BLaER1 (cell line): ENCODE measurements at regions not wholly inside any gene's neighbourhood (a gene's known extent, or its start where the extent isn't known, plus 50 kb on each side); places are given as distances from the start of the nearest gene placed in this dataset.

Experiments used
- H3K27ac ChIP-seq: shearing (Covaris generic); formaldehyde crosslinking; 2 replicates; pipeline ENCODE4 v1.8.1; 2022
- H3K27me3 ChIP-seq: shearing (Covaris generic); formaldehyde crosslinking; 2 replicates; pipeline ENCODE4 v1.8.1; 2022
- H3K36me3 ChIP-seq: shearing (Covaris generic); formaldehyde crosslinking; 2 replicates; pipeline ENCODE4 v1.8.1; 2022
- H3K4me1 ChIP-seq: shearing (Covaris generic); formaldehyde crosslinking; 2 replicates; pipeline ENCODE4 v1.8.1; 2022
- H3K4me2 ChIP-seq: shearing (Covaris generic); formaldehyde crosslinking; 2 replicates; pipeline ENCODE4 v1.8.1; 2022
- H3K4me3 ChIP-seq: shearing (Covaris generic); formaldehyde crosslinking; 2 replicates; pipeline ENCODE4 v1.8.1; 2022
- H3K9ac ChIP-seq: shearing (Covaris generic); formaldehyde crosslinking; 2 replicates; pipeline ENCODE4 v1.8.1; 2022
- H3K9me3 ChIP-seq: shearing (Covaris generic); formaldehyde crosslinking; 2 replicates; pipeline ENCODE4 v1.8.1; 2022
- H4K20me1 ChIP-seq: shearing (Covaris generic); formaldehyde crosslinking; 2 replicates; pipeline ENCODE4 v1.8.1; 2022
- Cebpa-rat ChIP-seq: shearing (Covaris generic); IDR thresholded peaks from 2 replicates; pipeline ENCODE4 v1.8.1; 2022

GRCh38 chr22:27258616-27259172 lies 542.9 kb downstream of the MN1 start:
- H3K4me1 ChIP-seq = peaks cover 17% of the 10 kb centered on the region
- H3K9ac ChIP-seq = no peak overlapping the region
- H3K9me3 ChIP-seq = peaks cover 26% of the 10 kb centered on the region
- no peak overlapping the region for H3K4me3 ChIP-seq
- no peaks in the 10 kb centered on the region for H4K20me1 ChIP-seq
- H3K36me3 ChIP-seq = no peaks in the 10 kb centered on the region
- no peak overlapping the region for H3K27ac ChIP-seq
- no peak for TF ChIP-seq Cebpa-rat
- peak overlapping the region; percentile 59 for H3K4me2 ChIP-seq
- H3K27me3 ChIP-seq = no peaks in the 10 kb centered on the region

- H3K9ac ChIP-seq = no peak overlapping the region
- peaks cover 26% of the 10 kb centered on the region for H3K9me3 ChIP-seq
- no peak overlapping the region for H3K27ac ChIP-seq
- H3K4me3 ChIP-seq = no peak overlapping the region
- no peaks in the 10 kb centered on the region for H4K20me1 ChIP-seq
- H3K36me3 ChIP-seq = no peaks in the 10 kb centered on the region
- no peak for TF ChIP-seq Cebpa-rat
- peaks cover 19% of the 10 kb centered on the region for H3K4me1 ChIP-seq
- H3K27me3 ChIP-seq = no peaks in the 10 kb centered on the region
- H3K4me2 ChIP-seq = peak overlapping the region; percentile 59
These were observed 542.1 kb downstream of the MN1 start for GRCh38 chr22:27259433-27259832.

GRCh38 chr22:27260087-27260698 lies 541.4 kb downstream of the MN1 start:
- no peak overlapping the region for H3K4me2 ChIP-seq
- no peaks in the 10 kb centered on the region for H4K20me1 ChIP-seq
- H3K4me1 ChIP-seq = peaks cover 26% of the 10 kb centered on the region
- peaks cover 19% of the 10 kb centered on the region for H3K9me3 ChIP-seq
- no peak overlapping the region for H3K9ac ChIP-seq
- no peaks in the 10 kb centered on the region for H3K27me3 ChIP-seq
- no peaks in the 10 kb centered on the region for H3K36me3 ChIP-seq
- TF ChIP-seq Cebpa-rat = no peak
- H3K4me3 ChIP-seq = no peak overlapping the region
- H3K27ac ChIP-seq = no peak overlapping the region

DNA sequence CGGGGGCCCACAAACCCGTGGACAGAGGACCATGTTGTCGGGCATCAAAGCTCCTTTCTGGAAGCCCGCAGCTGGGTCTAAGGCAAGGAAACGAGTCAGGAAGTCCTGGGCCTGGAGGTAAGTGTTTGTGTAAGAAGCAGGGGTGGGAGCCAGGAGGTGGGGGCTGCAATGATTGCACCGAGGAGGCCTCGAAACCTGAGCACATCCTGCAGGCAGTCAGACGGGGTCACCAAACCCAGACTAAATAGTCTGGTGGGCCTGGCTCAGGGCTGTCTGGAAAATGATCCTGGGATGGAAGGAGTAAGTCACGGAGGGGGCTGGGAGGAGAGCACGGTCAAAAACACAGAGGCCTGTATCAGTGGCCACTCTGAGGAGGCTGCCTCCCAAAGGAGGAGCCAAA lies 539.2 kb downstream of the MN1 start:
- no peak overlapping the region for H3K4me2 ChIP-seq
- no peaks in the 10 kb centered on the region for H3K9me3 ChIP-seq
- no peaks in the 10 kb centered on the region for H4K20me1 ChIP-seq
- H3K27me3 ChIP-seq = no peaks in the 10 kb centered on the region
- H3K9ac ChIP-seq = no peak overlapping the region
- H3K4me1 ChIP-seq = peaks cover 43% of the 10 kb centered on the region
- no peak overlapping the region for H3K27ac ChIP-seq
- H3K36me3 ChIP-seq = no peaks in the 10 kb centered on the region
- H3K4me3 ChIP-seq = no peak overlapping the region
- TF ChIP-seq Cebpa-rat = no peak

DNA sequence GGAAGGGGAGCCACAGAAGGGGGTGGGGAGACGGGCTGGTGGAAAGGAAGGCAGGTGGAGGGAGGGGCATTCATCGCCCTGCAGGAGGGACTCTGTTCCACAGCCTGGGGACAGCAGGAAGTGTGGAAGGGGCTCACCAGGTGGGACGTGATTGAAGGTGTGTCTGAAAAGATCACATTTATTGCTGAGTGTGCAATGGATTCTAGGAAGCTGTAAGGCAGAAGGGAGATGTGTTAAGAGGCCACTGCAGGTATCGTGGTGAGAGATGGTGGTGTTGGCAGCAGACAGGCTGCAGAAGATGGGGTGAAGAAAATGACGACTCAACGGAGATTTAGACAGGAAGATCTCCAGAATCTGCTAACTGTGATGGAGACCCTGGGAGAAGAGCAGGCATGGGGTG lies 537.4 kb downstream of the MN1 start:
- H3K9me3 ChIP-seq = no peaks in the 10 kb centered on the region
- no peak overlapping the region for H3K27ac ChIP-seq
- TF ChIP-seq Cebpa-rat = no peak
- H3K36me3 ChIP-seq = no peaks in the 10 kb centered on the region
- H3K9ac ChIP-seq = no peak overlapping the region
- no peaks in the 10 kb centered on the region for H4K20me1 ChIP-seq
- no peak overlapping the region for H3K4me2 ChIP-seq
- H3K4me1 ChIP-seq = peaks cover 50% of the 10 kb centered on the region
- H3K27me3 ChIP-seq = no peaks in the 10 kb centered on the region
- no peak overlapping the region for H3K4me3 ChIP-seq

- Histone ChIP-seq H3K27me3 (no peaks in the 10 kb centered on the region), H3K9ac (no peak overlapping the region), H3K4me3 (no peak overlapping the region)
These were observed 534.4 kb downstream of the MN1 start for GRCh38 chr22:27267145-27267544.

GRCh38 chr22:27269751-27270543 lies 531.6 kb downstream of the MN1 start:
- H3K4me1 ChIP-seq = peaks cover 42% of the 10 kb centered on the region
- no peak overlapping the region for H3K4me2 ChIP-seq
- no peak for TF ChIP-seq Cebpa-rat
- H3K4me3 ChIP-seq = no peak overlapping the region
- no peak overlapping the region for H3K9ac ChIP-seq
- H3K27me3 ChIP-seq = no peaks in the 10 kb centered on the region
- no peak overlapping the region for H3K27ac ChIP-seq
- H4K20me1 ChIP-seq = no peaks in the 10 kb centered on the region
- H3K9me3 ChIP-seq = no peaks in the 10 kb centered on the region
- no peaks in the 10 kb centered on the region for H3K36me3 ChIP-seq

More at GRCh38 chr22:27267145-27267544, 534.4 kb downstream of the MN1 start:
- Histone ChIP-seq H3K4me2 (peak overlapping the region; percentile 72), H3K27ac (no peak overlapping the region), H3K36me3 (no peaks in the 10 kb centered on the region), H3K4me1 (peaks cover 49% of the 10 kb centered on the region), H4K20me1 (no peaks in the 10 kb centered on the region), H3K9me3 (no peaks in the 10 kb centered on the region)
- no peak for TF ChIP-seq Cebpa-rat

GRCh38 chr22:27270818-27271510 lies 530.6 kb downstream of the MN1 start:
- no peaks in the 10 kb centered on the region for H3K27me3 ChIP-seq
- H3K4me3 ChIP-seq = no peak overlapping the region
- H3K4me2 ChIP-seq = no peak overlapping the region
- H3K9ac ChIP-seq = no peak overlapping the region
- no peaks in the 10 kb centered on the region for H3K36me3 ChIP-seq
- H3K27ac ChIP-seq = no peak overlapping the region
- H3K4me1 ChIP-seq = peaks cover 37% of the 10 kb centered on the region
- H3K9me3 ChIP-seq = no peaks in the 10 kb centered on the region
- H4K20me1 ChIP-seq = no peaks in the 10 kb centered on the region
- no peak for TF ChIP-seq Cebpa-rat

GRCh38 chr22:27273436-27273835 lies 528.1 kb downstream of the MN1 start:
- Histone ChIP-seq H4K20me1 (no peaks in the 10 kb centered on the region), H3K9ac (no peak overlapping the region), H3K9me3 (peaks cover 4% of the 10 kb centered on the region; the same call in 1 of the 2 replicates), H3K27me3 (no peaks in the 10 kb centered on the region), H3K4me3 (no peak overlapping the region), H3K36me3 (no peaks in the 10 kb centered on the region), H3K4me1 (peaks cover 12% of the 10 kb centered on the region), H3K4me2 (no peak overlapping the region), H3K27ac (no peak overlapping the region)
- TF ChIP-seq Cebpa-rat = no peak

DNA sequence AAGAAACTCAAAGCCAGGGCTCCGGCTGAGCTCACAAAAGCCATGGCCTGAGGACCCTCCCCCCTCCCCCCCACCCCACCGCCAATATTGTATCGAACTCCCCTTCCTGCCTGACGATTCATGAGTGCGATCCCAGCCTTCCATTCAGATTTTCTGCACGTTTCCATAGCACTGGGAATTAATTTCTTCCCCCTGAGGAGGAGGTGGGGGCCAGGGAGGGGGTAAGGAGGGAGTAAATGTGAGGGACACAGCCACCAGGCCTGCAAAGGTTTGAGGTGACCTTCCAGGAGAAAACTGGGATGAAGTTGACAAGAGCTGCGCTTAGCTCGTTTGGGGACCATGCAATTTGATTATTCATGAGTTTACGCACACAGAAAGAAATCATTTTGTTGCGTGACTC lies 527.7 kb downstream of the MN1 start:
- H3K4me1 ChIP-seq = peaks cover 8% of the 10 kb centered on the region
- H3K4me3 ChIP-seq = no peak overlapping the region
- no peaks in the 10 kb centered on the region for H3K27me3 ChIP-seq
- no peaks in the 10 kb centered on the region for H3K36me3 ChIP-seq
- no peaks in the 10 kb centered on the region for H4K20me1 ChIP-seq
- no peak overlapping the region for H3K27ac ChIP-seq
- no peak for TF ChIP-seq Cebpa-rat
- H3K9ac ChIP-seq = no peak overlapping the region
- H3K4me2 ChIP-seq = no peak overlapping the region
- peaks cover 4% of the 10 kb centered on the region; the same call in 1 of the 2 replicates for H3K9me3 ChIP-seq
